Suprapubic skin (tissue), 4 donors: ENCODE measurements at regions not wholly inside any gene's neighbourhood (a gene's known extent, or its start where the extent isn't known, plus 50 kb on each side); places are given as distances from the start of the nearest gene placed in this dataset.

Source experiments
- DNase-seq, 2 donors: peaks; one replicate each; pipeline ENCODE4 v3.0.0-alpha.2; 2019; ENCODE audit warnings: low spot score in 2 of 2
- H3K27ac ChIP-seq: fragments of 200-600 bp; sonication (generic); one replicate; pipeline ENCODE4 v1.5.1; 2019
- H3K27me3 ChIP-seq: fragments of 200-600 bp; sonication (generic); one replicate; pipeline ENCODE4 v1.5.1; 2019
- H3K36me3 ChIP-seq: fragments of 200-600 bp; sonication (generic); one replicate; pipeline ENCODE4 v1.5.1; 2019
- H3K4me1 ChIP-seq: fragments of 200-600 bp; sonication (generic); one replicate; pipeline ENCODE4 v1.5.1; 2019
- H3K4me3 ChIP-seq: fragments of 200-600 bp; sonication (generic); one replicate; pipeline ENCODE4 v1.5.1; 2019; ENCODE audit warnings: mild to moderate bottlenecking
- H3K9me3 ChIP-seq: fragments of 200-600 bp; sonication (generic); one replicate; pipeline ENCODE4 v1.5.1; 2019
- CTCF ChIP-seq, 2 donors: fragments of 200-600 bp in 1 of 2; fragments of 450-650 bp in 1 of 2; sonication (generic) in 1 of 2; IDR thresholded peaks; one replicate each; pipeline ENCODE4 v1.5.1; 2016 to 2019; ENCODE audit warnings: antibody characterized with exemption in 2 of 2, mild to moderate bottlenecking in 1 of 2, moderate library complexity in 1 of 2
- EP300 ChIP-seq: sonication (generic); formaldehyde crosslinking; IDR thresholded peaks from one replicate; pipeline ENCODE4 v1.6.1; 2017; ENCODE audit warnings: antibody characterized with exemption
- POLR2A ChIP-seq, 2 donors: fragments of 450-650 bp; IDR thresholded peaks; one replicate each; pipeline ENCODE4 v1.6.1; 2017; ENCODE audit warnings: antibody characterized with exemption in 2 of 2, mild to moderate bottlenecking in 2 of 2, moderate library complexity in 2 of 2
- POLR2AphosphoS5 ChIP-seq, 3 donors: sonication (generic); formaldehyde crosslinking; IDR thresholded peaks; one replicate each; pipeline ENCODE4 v1.6.1; 2017; ENCODE audit warnings: antibody characterized with exemption in 3 of 3
- WGBS: methylation state at CpG from one replicate; pipeline ENCODE4 v1.1.5; 2018; 5-methylcytosine and 5-hydroxymethylcytosine counted together

GRCh38 chr10:117788911-117789310 lies 246.4 kb downstream of the EMX2 start:
- TF ChIP-seq EP300 (no peak), POLR2AphosphoS5 (IDR thresholded peaks at IDR 0.05) (no peak), CTCF (IDR thresholded peaks at IDR 0.05) (no peak), POLR2A (IDR thresholded peaks at IDR 0.05) (no peak)
- H3K36me3 ChIP-seq = no peaks in the 10 kb centered on the region
- no peaks in the 10 kb centered on the region for H3K4me1 ChIP-seq
- no peak for DNase-seq
- no peak overlapping the region for H3K4me3 ChIP-seq
- H3K27ac ChIP-seq = no peak overlapping the region
- H3K9me3 ChIP-seq = no peaks in the 10 kb centered on the region
- no peaks in the 10 kb centered on the region for H3K27me3 ChIP-seq
- 98% methylated on average over 3 of the region's 3 CpGs for WGBS

GRCh38 chr10:117790179-117790578 lies 247.6 kb downstream of the EMX2 start:
- Histone ChIP-seq H3K9me3 (no peaks in the 10 kb centered on the region), H3K36me3 (no peaks in the 10 kb centered on the region), H3K4me3 (no peak overlapping the region), H3K27me3 (no peaks in the 10 kb centered on the region), H3K27ac (no peak overlapping the region), H3K4me1 (no peaks in the 10 kb centered on the region)
- WGBS = 87% methylated on average over 4 of the region's 4 CpGs
- no peak for TF ChIP-seq CTCF (IDR thresholded peaks at IDR 0.05)
- no peak for TF ChIP-seq EP300
- TF ChIP-seq POLR2A (IDR thresholded peaks at IDR 0.05) = no peak
- TF ChIP-seq POLR2AphosphoS5 (IDR thresholded peaks at IDR 0.05) = no peak
- DNase-seq = no peak

- H3K27me3 ChIP-seq = no peaks in the 10 kb centered on the region
- no peak overlapping the region for H3K27ac ChIP-seq
- 74% methylated on average over 7 of the region's 7 CpGs for WGBS
- no peaks in the 10 kb centered on the region for H3K36me3 ChIP-seq
- no peaks in the 10 kb centered on the region for H3K9me3 ChIP-seq
- no peaks in the 10 kb centered on the region for H3K4me1 ChIP-seq
- DNase-seq = no peak
- TF ChIP-seq POLR2AphosphoS5 (IDR thresholded peaks at IDR 0.05) = no peak
- TF ChIP-seq POLR2A (IDR thresholded peaks at IDR 0.05) = no peak
- TF ChIP-seq EP300 = no peak
- TF ChIP-seq CTCF (IDR thresholded peaks at IDR 0.05) = no peak
- no peak overlapping the region for H3K4me3 ChIP-seq
Observed at GRCh38 chr10:117790621-117791020, 248.1 kb downstream of the EMX2 start.

GRCh38 chr10:117792214-117792613 lies 249.7 kb downstream of the EMX2 start:
- Histone ChIP-seq H3K36me3 (no peaks in the 10 kb centered on the region), H3K27ac (no peak overlapping the region), H3K4me3 (no peak overlapping the region), H3K4me1 (no peaks in the 10 kb centered on the region), H3K9me3 (no peaks in the 10 kb centered on the region), H3K27me3 (no peaks in the 10 kb centered on the region)
- no peak for DNase-seq
- TF ChIP-seq POLR2AphosphoS5 (IDR thresholded peaks at IDR 0.05) (no peak), POLR2A (IDR thresholded peaks at IDR 0.05) (no peak), CTCF (IDR thresholded peaks at IDR 0.05) (no peak), EP300 (no peak)
- 82% methylated on average over 3 of the region's 3 CpGs for WGBS

GRCh38 chr10:117796130-117796745 lies 250.5 kb downstream of the RAB11FIP2 start:
- Histone ChIP-seq H3K9me3 (no peaks in the 10 kb centered on the region), H3K4me3 (no peak overlapping the region), H3K27ac (no peak overlapping the region), H3K4me1 (no peaks in the 10 kb centered on the region), H3K36me3 (no peaks in the 10 kb centered on the region), H3K27me3 (no peaks in the 10 kb centered on the region)
- TF ChIP-seq POLR2A (IDR thresholded peaks at IDR 0.05) (no peak), CTCF (IDR thresholded peaks at IDR 0.05) (no peak), EP300 (no peak), POLR2AphosphoS5 (IDR thresholded peaks at IDR 0.05) (no peak)
- no peak for DNase-seq
- 89% methylated on average over 11 of the region's 11 CpGs for WGBS
